ENCODE measurements at regions not wholly inside any gene's neighbourhood (a gene's known extent, or its start where the extent isn't known, plus 50 kb on each side); places are given as distances from the start of the nearest gene placed in this dataset.

GRCh38 chr13:34523406-34523805 lies 418.7 kb upstream of the NBEA start:
- DNase-seq (ENCODE audit: low read depth in 4 of 6, low spot score in 6 of 6): no peak
- no CpG with 5 or more reads among the region's 3 CpGs for WGBS (ENCODE audit: insufficient coverage)
- H3K4me3 ChIP-seq (ENCODE audit: low read depth, low read length): no peak overlapping the region
- no peaks in the 10 kb centered on the region for H3K9me3 ChIP-seq (ENCODE audit: control insufficient read depth, insufficient read depth, low read length)
- H3K27ac ChIP-seq (ENCODE audit: low read depth, low read length): no peak overlapping the region
- no peaks in the 10 kb centered on the region for H3K27me3 ChIP-seq (ENCODE audit: control insufficient read depth, insufficient read depth, low read length)
- H3K36me3 ChIP-seq (ENCODE audit: control insufficient read depth, insufficient read depth, low read length): no peaks in the 10 kb centered on the region
- no peaks in the 10 kb centered on the region for H3K4me1 ChIP-seq (ENCODE audit: control insufficient read depth, insufficient read depth, low read length)

DNA sequence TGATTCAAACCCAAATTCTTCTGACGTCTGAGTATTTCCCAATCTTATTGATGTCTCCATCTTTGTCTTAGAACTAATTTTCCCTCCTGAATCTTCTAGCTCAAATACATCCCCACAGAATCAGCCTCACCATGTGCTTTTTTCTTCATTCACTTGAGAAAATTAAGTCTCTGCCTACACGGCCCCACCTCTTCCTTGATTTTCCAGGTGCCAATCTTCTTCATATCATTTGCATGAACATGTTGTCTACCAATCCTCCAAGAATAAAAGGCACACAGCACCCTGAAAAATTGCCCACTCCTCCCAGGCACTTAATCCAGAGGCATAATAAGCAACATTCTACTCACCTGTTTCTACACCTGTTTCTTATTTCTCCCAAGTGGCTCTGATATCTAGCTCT lies 408.1 kb upstream of the NBEA start:
- Histone ChIP-seq H3K9me3 (ENCODE audit: control insufficient read depth, insufficient read depth, low read length) (no peaks in the 10 kb centered on the region), H3K27me3 (ENCODE audit: control insufficient read depth, insufficient read depth, low read length) (no peaks in the 10 kb centered on the region), H3K36me3 (ENCODE audit: control insufficient read depth, insufficient read depth, low read length) (no peaks in the 10 kb centered on the region), H3K27ac (ENCODE audit: low read depth, low read length) (no peak overlapping the region), H3K4me3 (ENCODE audit: low read depth, low read length) (no peak overlapping the region), H3K4me1 (ENCODE audit: control insufficient read depth, insufficient read depth, low read length) (no peaks in the 10 kb centered on the region)
- no peak for DNase-seq (ENCODE audit: low read depth in 4 of 6, low spot score in 6 of 6)
- 89% methylated on average over 2 of the region's 2 CpGs for WGBS (ENCODE audit: insufficient coverage)

- Histone ChIP-seq H3K9me3 (ENCODE audit: control insufficient read depth, insufficient read depth, low read length) (no peaks in the 10 kb centered on the region), H3K27me3 (ENCODE audit: control insufficient read depth, insufficient read depth, low read length) (no peaks in the 10 kb centered on the region), H3K4me3 (ENCODE audit: low read depth, low read length) (no peak overlapping the region), H3K36me3 (ENCODE audit: control insufficient read depth, insufficient read depth, low read length) (no peaks in the 10 kb centered on the region), H3K4me1 (ENCODE audit: control insufficient read depth, insufficient read depth, low read length) (no peaks in the 10 kb centered on the region), H3K27ac (ENCODE audit: low read depth, low read length) (no peak overlapping the region)
- no CpG with 5 or more reads among the region's 4 CpGs for WGBS (ENCODE audit: insufficient coverage)
- no peak for DNase-seq (ENCODE audit: low read depth in 4 of 6, low spot score in 6 of 6)
Observed at GRCh38 chr13:34542321-34542720, 399.7 kb upstream of the NBEA start.

GRCh38 chr13:34543836-34544235 lies 398.2 kb upstream of the NBEA start:
- Histone ChIP-seq H3K4me1 (ENCODE audit: control insufficient read depth, insufficient read depth, low read length) (no peaks in the 10 kb centered on the region), H3K36me3 (ENCODE audit: control insufficient read depth, insufficient read depth, low read length) (no peaks in the 10 kb centered on the region), H3K4me3 (ENCODE audit: low read depth, low read length) (no peak overlapping the region), H3K9me3 (ENCODE audit: control insufficient read depth, insufficient read depth, low read length) (no peaks in the 10 kb centered on the region), H3K27me3 (ENCODE audit: control insufficient read depth, insufficient read depth, low read length) (no peaks in the 10 kb centered on the region), H3K27ac (ENCODE audit: low read depth, low read length) (no peak overlapping the region)
- no peak for DNase-seq (ENCODE audit: low read depth in 4 of 6, low spot score in 6 of 6)
- WGBS (ENCODE audit: insufficient coverage): 89% methylated on average over 3 of the region's 4 CpGs

DNA sequence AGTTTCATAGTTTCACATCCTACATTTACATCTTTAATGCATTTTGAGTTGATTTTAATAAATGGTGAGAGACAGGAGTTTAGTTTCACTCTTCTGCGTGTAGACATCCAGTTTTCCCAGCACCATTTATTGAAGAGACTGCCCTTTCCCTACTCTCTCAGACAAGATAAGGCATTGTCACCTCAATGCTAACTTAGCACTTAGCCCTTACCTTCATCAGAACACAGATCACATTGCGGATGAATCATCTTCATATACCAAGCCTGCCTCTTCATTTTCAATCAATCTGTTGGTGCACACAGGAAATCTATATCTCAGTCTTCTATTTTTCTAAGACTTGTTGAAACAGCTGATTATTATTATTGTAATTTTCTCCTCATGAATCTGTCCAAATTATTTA lies 396.6 kb upstream of the NBEA start:
- DNase-seq (ENCODE audit: low read depth in 4 of 6, low spot score in 6 of 6): no peak
- H3K36me3 ChIP-seq (ENCODE audit: control insufficient read depth, insufficient read depth, low read length): no peaks in the 10 kb centered on the region
- H3K9me3 ChIP-seq (ENCODE audit: control insufficient read depth, insufficient read depth, low read length): no peaks in the 10 kb centered on the region
- H3K27me3 ChIP-seq (ENCODE audit: control insufficient read depth, insufficient read depth, low read length): no peaks in the 10 kb centered on the region
- no peak overlapping the region for H3K27ac ChIP-seq (ENCODE audit: low read depth, low read length)
- no CpG with 5 or more reads among the region's 2 CpGs for WGBS (ENCODE audit: insufficient coverage)
- no peak overlapping the region for H3K4me3 ChIP-seq (ENCODE audit: low read depth, low read length)
- no peaks in the 10 kb centered on the region for H3K4me1 ChIP-seq (ENCODE audit: control insufficient read depth, insufficient read depth, low read length)

DNA sequence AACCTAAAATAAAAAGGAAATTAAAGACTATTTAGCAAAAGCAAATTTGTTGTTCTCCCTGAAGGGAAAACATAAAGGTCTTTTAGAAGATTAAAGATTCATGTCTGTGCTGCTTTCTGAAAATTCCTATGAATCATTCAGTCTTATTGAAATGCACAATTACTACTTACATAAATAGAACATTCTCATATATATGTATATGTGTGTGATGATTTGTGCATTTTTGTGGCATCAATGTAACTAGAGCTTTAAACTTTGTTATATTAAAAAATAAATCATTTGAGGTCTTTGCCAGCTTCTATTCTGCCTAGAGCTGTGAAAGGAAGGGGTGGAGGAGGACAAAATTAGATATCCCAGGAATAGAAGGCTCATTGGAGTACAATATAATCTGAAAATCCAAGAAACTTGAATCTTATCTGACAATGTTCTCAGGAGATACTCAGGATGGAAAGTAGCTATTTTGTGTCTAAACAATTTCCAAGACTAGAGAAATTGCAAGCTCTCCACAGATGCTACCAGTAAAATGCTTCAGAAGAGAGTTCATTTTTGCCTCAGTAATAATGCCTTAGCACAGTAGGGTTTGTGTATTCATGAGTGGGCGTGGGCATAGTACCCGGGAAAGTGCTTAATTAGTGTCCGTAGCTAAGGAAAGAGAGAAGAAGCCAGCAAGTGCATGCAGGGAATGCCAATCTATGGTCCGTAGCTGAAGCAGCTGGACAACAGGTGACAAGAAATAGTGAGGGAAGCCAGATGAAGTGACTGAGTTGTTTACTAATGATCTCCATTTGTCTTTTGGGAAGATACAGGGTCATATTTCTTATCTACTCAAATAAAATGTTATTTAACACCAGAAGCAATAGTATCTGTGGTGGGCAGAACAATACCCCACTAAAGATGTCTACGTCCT lies 395.5 kb upstream of the NBEA start:
- no peaks in the 10 kb centered on the region for H3K4me1 ChIP-seq (ENCODE audit: control insufficient read depth, insufficient read depth, low read length)
- WGBS (ENCODE audit: insufficient coverage): 49% methylated on average over 5 of the region's 5 CpGs
- no peaks in the 10 kb centered on the region for H3K9me3 ChIP-seq (ENCODE audit: control insufficient read depth, insufficient read depth, low read length)
- no peaks in the 10 kb centered on the region for H3K27me3 ChIP-seq (ENCODE audit: control insufficient read depth, insufficient read depth, low read length)
- H3K27ac ChIP-seq (ENCODE audit: low read depth, low read length): no peak overlapping the region
- peak in 1 of 6 donors; percentile 19 for DNase-seq (ENCODE audit: low read depth in 4 of 6, low spot score in 6 of 6)
- H3K36me3 ChIP-seq (ENCODE audit: control insufficient read depth, insufficient read depth, low read length): no peaks in the 10 kb centered on the region
- H3K4me3 ChIP-seq (ENCODE audit: low read depth, low read length): no peak overlapping the region

DNA sequence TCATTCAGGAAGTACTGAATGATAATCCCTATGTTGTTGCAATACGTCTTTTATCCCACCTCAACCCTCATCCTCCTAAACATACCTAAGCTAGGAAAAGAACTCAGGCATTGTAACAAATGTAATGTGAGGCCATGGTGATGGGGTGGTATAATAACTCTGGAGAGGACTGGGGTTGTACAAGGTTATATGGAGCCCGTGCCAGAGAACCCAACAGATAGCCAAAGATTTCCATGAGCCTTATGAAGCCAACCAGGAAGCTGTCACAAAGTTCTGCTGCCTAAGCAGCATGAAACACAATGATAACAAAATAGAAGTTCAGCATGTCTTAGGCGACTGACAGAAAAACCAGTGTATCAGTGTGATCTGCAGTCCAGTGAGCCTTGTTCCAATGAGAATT lies 394.1 kb upstream of the NBEA start:
- Histone ChIP-seq H3K27me3 (ENCODE audit: control insufficient read depth, insufficient read depth, low read length) (no peaks in the 10 kb centered on the region), H3K9me3 (ENCODE audit: control insufficient read depth, insufficient read depth, low read length) (peaks cover 2% of the 10 kb centered on the region), H3K4me3 (ENCODE audit: low read depth, low read length) (no peak overlapping the region), H3K36me3 (ENCODE audit: control insufficient read depth, insufficient read depth, low read length) (no peaks in the 10 kb centered on the region), H3K4me1 (ENCODE audit: control insufficient read depth, insufficient read depth, low read length) (no peaks in the 10 kb centered on the region), H3K27ac (ENCODE audit: low read depth, low read length) (no peak overlapping the region)
- WGBS (ENCODE audit: insufficient coverage): 100% methylated on average over 1 of the region's 3 CpGs
- no peak for DNase-seq (ENCODE audit: low read depth in 4 of 6, low spot score in 6 of 6)

DNA sequence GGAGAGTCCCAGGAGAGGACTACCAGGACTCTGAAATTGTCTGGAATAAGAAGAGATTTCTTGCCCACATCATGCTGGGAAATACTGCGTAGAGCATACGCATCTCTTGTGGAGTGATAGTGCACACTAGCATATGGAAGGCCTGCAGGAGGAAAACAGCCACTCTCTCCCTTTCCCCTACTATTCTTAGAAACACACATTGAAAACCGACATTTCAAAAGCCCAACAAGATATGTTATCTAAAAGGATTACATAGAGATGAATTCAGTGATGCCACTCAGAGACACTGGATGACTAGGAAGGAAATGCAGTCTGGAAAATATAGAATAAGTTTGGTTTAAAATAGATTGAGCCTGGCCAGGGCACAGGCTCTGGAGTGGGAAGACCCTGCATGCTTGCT lies 388.7 kb upstream of the NBEA start:
- no peak overlapping the region for H3K27ac ChIP-seq (ENCODE audit: low read depth, low read length)
- peak in 1 of 6 donors; percentile 58 for DNase-seq (ENCODE audit: low read depth in 4 of 6, low spot score in 6 of 6)
- WGBS (ENCODE audit: insufficient coverage): no CpG with 5 or more reads among the region's 3 CpGs

GRCh38 chr13:34555988-34556387 lies 386.1 kb upstream of the NBEA start:
- Histone ChIP-seq H3K27ac (ENCODE audit: low read depth, low read length) (no peak overlapping the region), H3K4me1 (ENCODE audit: control insufficient read depth, insufficient read depth, low read length) (no peaks in the 10 kb centered on the region), H3K9me3 (ENCODE audit: control insufficient read depth, insufficient read depth, low read length) (peaks cover 2% of the 10 kb centered on the region), H3K4me3 (ENCODE audit: low read depth, low read length) (no peak overlapping the region), H3K27me3 (ENCODE audit: control insufficient read depth, insufficient read depth, low read length) (no peaks in the 10 kb centered on the region), H3K36me3 (ENCODE audit: control insufficient read depth, insufficient read depth, low read length) (no peaks in the 10 kb centered on the region)
- no peak for DNase-seq (ENCODE audit: low read depth in 4 of 6, low spot score in 6 of 6)
- 80% methylated on average over 1 of the region's 4 CpGs for WGBS (ENCODE audit: insufficient coverage)

More for the DNA sequence above, 388.7 kb upstream of the NBEA start:
- Histone ChIP-seq H3K36me3 (ENCODE audit: control insufficient read depth, insufficient read depth, low read length) (no peaks in the 10 kb centered on the region), H3K4me1 (ENCODE audit: control insufficient read depth, insufficient read depth, low read length) (no peaks in the 10 kb centered on the region), H3K4me3 (ENCODE audit: low read depth, low read length) (no peak overlapping the region), H3K27me3 (ENCODE audit: control insufficient read depth, insufficient read depth, low read length) (no peaks in the 10 kb centered on the region), H3K9me3 (ENCODE audit: control insufficient read depth, insufficient read depth, low read length) (peaks cover 2% of the 10 kb centered on the region)

DNA sequence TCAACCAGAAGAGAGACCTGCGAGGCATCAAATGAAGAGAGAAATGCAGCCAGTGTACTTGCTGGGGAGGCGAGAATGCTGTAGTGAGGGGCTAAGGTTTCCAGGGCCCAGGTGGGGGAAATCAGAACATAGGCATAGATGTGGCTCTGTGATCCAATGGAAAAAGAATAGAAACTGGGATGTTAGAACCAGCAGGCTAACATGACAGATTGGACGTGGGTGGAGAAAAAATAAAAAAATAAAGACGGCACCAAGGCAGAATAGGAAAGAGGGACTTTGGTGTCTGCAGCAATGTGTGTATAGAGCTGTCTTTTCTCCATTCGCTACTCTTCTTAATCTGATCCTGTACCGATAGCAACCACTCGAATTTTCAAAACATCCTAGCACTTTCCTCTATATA lies 381.0 kb upstream of the NBEA start:
- Histone ChIP-seq H3K27me3 (ENCODE audit: control insufficient read depth, insufficient read depth, low read length) (no peaks in the 10 kb centered on the region), H3K9me3 (ENCODE audit: control insufficient read depth, insufficient read depth, low read length) (no peaks in the 10 kb centered on the region), H3K36me3 (ENCODE audit: control insufficient read depth, insufficient read depth, low read length) (no peaks in the 10 kb centered on the region), H3K27ac (ENCODE audit: low read depth, low read length) (no peak overlapping the region), H3K4me3 (ENCODE audit: low read depth, low read length) (no peak overlapping the region), H3K4me1 (ENCODE audit: control insufficient read depth, insufficient read depth, low read length) (no peaks in the 10 kb centered on the region)
- over 99% methylated on average over 6 of the region's 7 CpGs for WGBS (ENCODE audit: insufficient coverage)
- DNase-seq (ENCODE audit: low read depth in 4 of 6, low spot score in 6 of 6): no peak

Measured in spinal cord (tissue), 9 donors.